Trophoblast cell (in vitro differentiated cells and primary cell): ENCODE measurements at regions not wholly inside any gene's neighbourhood (a gene's known extent, or its start where the extent isn't known, plus 50 kb on each side); places are given as distances from the start of the nearest gene placed in this dataset.

ENCODE experiments used
- DNase-seq, 2 donors: peaks; one replicate each; pipeline ENCODE4 v3.0.0-alpha.2; 2016
- H2AFZ ChIP-seq: 2 replicates; pipeline ENCODE4 v1.6.1; 2013; ENCODE audit warnings: low read length, moderate library complexity, mild to moderate bottlenecking; ENCODE audit not compliant: insufficient read depth, poor library complexity
- H2AK5ac ChIP-seq: 2 replicates; pipeline ENCODE4 v1.6.1; 2013; ENCODE audit warnings: mild to moderate bottlenecking, low read length
- H2BK120ac ChIP-seq: 2 replicates; pipeline ENCODE4 v1.6.1; 2013; ENCODE audit warnings: low read length, mild to moderate bottlenecking, moderate library complexity; ENCODE audit not compliant: insufficient read depth, poor library complexity
- H2BK12ac ChIP-seq: 2 replicates; pipeline ENCODE4 v1.6.1; 2013; ENCODE audit warnings: mild to moderate bottlenecking, low read length, moderate library complexity
- H2BK5ac ChIP-seq: 2 replicates; pipeline ENCODE4 v1.6.1; 2013; ENCODE audit warnings: low read length, low read depth, moderate library complexity, mild to moderate bottlenecking; ENCODE audit not compliant: poor library complexity
- H3K14ac ChIP-seq: 2 replicates; pipeline ENCODE4 v1.6.1; 2013; ENCODE audit warnings: mild to moderate bottlenecking, low read length
- H3K18ac ChIP-seq: 2 replicates; pipeline ENCODE4 v1.6.1; 2013; ENCODE audit warnings: mild to moderate bottlenecking, low read length
- H3K23ac ChIP-seq: 2 replicates; pipeline ENCODE4 v1.6.1; 2013; ENCODE audit warnings: low read length
- H3K27ac ChIP-seq: 2 replicates; pipeline ENCODE4 v1.5.1; 2013; ENCODE audit warnings: low read depth, mild to moderate bottlenecking, inconsistent platforms, low read length, moderate library complexity
- H3K27me3 ChIP-seq: 2 replicates; pipeline ENCODE4 v1.6.1; 2013; ENCODE audit warnings: inconsistent platforms, mild to moderate bottlenecking, low read length, moderate library complexity; ENCODE audit not compliant: insufficient read depth
- H3K36me3 ChIP-seq, 2 experiments: 1 replicate in 1 of 2; 2 replicates in 1 of 2; pipeline ENCODE4 v1.6.1; 2013; ENCODE audit warnings: low read length in 2 of 2, mild to moderate bottlenecking in 2 of 2, moderate library complexity in 1 of 2; ENCODE audit not compliant: insufficient read depth in 2 of 2, control insufficient read depth in 1 of 2
- H3K4ac ChIP-seq: 2 replicates; pipeline ENCODE4 v1.6.1; 2013; ENCODE audit warnings: low read depth, mild to moderate bottlenecking, low read length, moderate library complexity
- H3K4me1 ChIP-seq, 2 experiments: 1 replicate in 1 of 2; 2 replicates in 1 of 2; pipeline ENCODE4 v1.6.1; 2013; ENCODE audit warnings: low read length in 2 of 2, mild to moderate bottlenecking in 2 of 2, moderate library complexity in 1 of 2; ENCODE audit not compliant: insufficient read depth in 2 of 2, control insufficient read depth in 1 of 2
- H3K4me2 ChIP-seq: 2 replicates; pipeline ENCODE4 v1.6.1; 2013; ENCODE audit warnings: inconsistent platforms, mild to moderate bottlenecking, low read length, moderate library complexity
- H3K4me3 ChIP-seq: 2 replicates; pipeline ENCODE4 v1.5.1; 2013; ENCODE audit warnings: mild to moderate bottlenecking, low read depth, low read length, inconsistent platforms
- H3K79me1 ChIP-seq: one replicate; pipeline ENCODE4 v1.6.1; 2013; ENCODE audit warnings: low read length
- H3K79me2 ChIP-seq: 2 replicates; pipeline ENCODE4 v1.6.1; 2013; ENCODE audit warnings: low read length, mild to moderate bottlenecking; ENCODE audit not compliant: control insufficient read depth, insufficient read depth, poor library complexity
- H3K9ac ChIP-seq: 2 replicates; pipeline ENCODE4 v1.6.1; 2013; ENCODE audit warnings: mild to moderate bottlenecking, low read length
- H3K9me3 ChIP-seq: 2 replicates; pipeline ENCODE4 v1.6.1; 2013; ENCODE audit warnings: low read depth, mild to moderate bottlenecking, control low read depth, inconsistent platforms, low read length; ENCODE audit not compliant: insufficient read depth
- H4K12ac ChIP-seq: 2 replicates; pipeline ENCODE4 v1.6.1; 2013; ENCODE audit warnings: low read depth, mild to moderate bottlenecking, low read length, moderate library complexity
- H4K8ac ChIP-seq: 2 replicates; pipeline ENCODE4 v1.6.1; 2013; ENCODE audit warnings: low read depth, mild to moderate bottlenecking, low read length, moderate library complexity
- H4K91ac ChIP-seq: one replicate; pipeline ENCODE4 v1.6.1; 2013; ENCODE audit warnings: low read depth, mild to moderate bottlenecking, low read length, moderate library complexity
- WGBS: extraction: QIAGEN DNeasy Blood & Tissue Kit; methylation state at CpG from one replicate; pipeline ENCODE4 v1.1.7; 2013; ENCODE audit warnings: missing lambda C conversion rate; ENCODE audit not compliant: insufficient read length, insufficient coverage; ENCODE audit errors: extremely low coverage; 5-methylcytosine and 5-hydroxymethylcytosine counted together

DNA sequence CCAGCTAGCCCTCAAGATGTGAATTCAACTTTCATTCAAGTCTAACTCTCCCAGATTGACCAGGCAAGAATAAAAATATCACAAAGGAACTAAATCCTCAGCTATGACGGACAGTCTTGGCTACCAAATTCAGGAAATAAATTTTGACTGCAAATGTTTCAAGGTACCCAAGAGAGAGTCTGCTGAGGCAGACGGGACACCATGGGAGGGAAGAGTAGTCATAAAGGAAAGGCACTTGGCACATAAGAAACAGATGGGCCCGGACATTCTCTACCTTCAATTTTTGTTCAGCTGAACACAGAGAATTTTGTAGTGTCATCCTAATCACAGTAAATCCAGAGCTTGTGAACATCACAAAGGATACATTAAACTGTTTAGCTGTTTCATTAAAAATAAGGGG, 390.0 kb downstream of the DTWD2 start:
- Histone ChIP-seq H2BK120ac (no peak overlapping the region), H3K36me3 (no peaks in the 10 kb centered on the region), H3K18ac (no peak overlapping the region), H3K9me3 (no peaks in the 10 kb centered on the region), H4K8ac (no peak overlapping the region), H4K12ac (no peak overlapping the region), H2BK5ac (no peak overlapping the region), H3K4me1 (no peaks in the 10 kb centered on the region), H2BK12ac (no peak overlapping the region), H3K14ac (no peak overlapping the region), H4K91ac (no peak overlapping the region), H2AFZ (no peak overlapping the region), H3K4me2 (no peak overlapping the region), H3K27me3 (no peaks in the 10 kb centered on the region), H3K4me3 (no peak overlapping the region), H3K79me2 (no peaks in the 10 kb centered on the region), H3K4ac (no peak overlapping the region), H3K9ac (no peak overlapping the region), H3K27ac (no peak overlapping the region), H3K23ac (no peak overlapping the region), H2AK5ac (no peak overlapping the region), H3K79me1 (no peaks in the 10 kb centered on the region)
- no peak for DNase-seq
- WGBS, result no CpG with 5 or more reads among the region's 3 CpGs

GRCh38 chr5:118597543-118597942, 390.8 kb downstream of the DTWD2 start:
- no peak overlapping the region for H3K23ac ChIP-seq
- H4K12ac ChIP-seq, result no peak overlapping the region
- H3K4ac ChIP-seq, result no peak overlapping the region
- H2AK5ac ChIP-seq, result no peak overlapping the region
- no peak overlapping the region for H3K27ac ChIP-seq
- H3K79me2 ChIP-seq, result no peaks in the 10 kb centered on the region
- H2BK5ac ChIP-seq, result no peak overlapping the region
- no peak overlapping the region for H3K4me2 ChIP-seq
- no peak overlapping the region for H3K4me3 ChIP-seq
- no peak overlapping the region for H4K8ac ChIP-seq
- DNase-seq, result no peak
- no CpG with 5 or more reads among the region's 3 CpGs for WGBS
- H3K79me1 ChIP-seq, result no peaks in the 10 kb centered on the region
- no peaks in the 10 kb centered on the region for H3K27me3 ChIP-seq
- no peak overlapping the region for H3K18ac ChIP-seq
- no peak overlapping the region for H2BK12ac ChIP-seq
- no peak overlapping the region for H2BK120ac ChIP-seq
- H2AFZ ChIP-seq, result no peak overlapping the region
- no peak overlapping the region for H3K14ac ChIP-seq
- H3K36me3 ChIP-seq, result no peaks in the 10 kb centered on the region
- no peaks in the 10 kb centered on the region for H3K9me3 ChIP-seq
- no peaks in the 10 kb centered on the region for H3K4me1 ChIP-seq
- no peak overlapping the region for H3K9ac ChIP-seq
- no peak overlapping the region for H4K91ac ChIP-seq

DNA sequence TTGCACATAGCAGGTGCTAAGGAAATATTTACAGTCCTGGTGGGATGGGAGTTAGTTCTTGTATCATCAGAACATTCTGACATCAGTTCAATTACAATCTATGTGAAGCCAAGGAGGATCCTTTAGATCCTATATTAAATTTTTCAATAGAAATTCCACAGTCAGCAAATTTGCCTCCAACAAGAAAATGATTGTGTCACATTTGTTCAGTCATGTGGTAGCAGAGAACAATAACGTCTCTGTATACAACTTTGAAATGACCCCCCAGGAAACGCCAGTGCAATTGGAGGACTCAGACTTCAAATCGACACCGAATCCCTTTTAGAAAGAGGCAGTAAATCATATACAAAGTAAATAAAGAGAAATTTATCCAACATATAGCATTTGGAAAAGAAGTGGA, 392.1 kb downstream of the DTWD2 start:
- no peak overlapping the region for H2BK120ac ChIP-seq
- no CpG with 5 or more reads among the region's 4 CpGs for WGBS

DNA sequence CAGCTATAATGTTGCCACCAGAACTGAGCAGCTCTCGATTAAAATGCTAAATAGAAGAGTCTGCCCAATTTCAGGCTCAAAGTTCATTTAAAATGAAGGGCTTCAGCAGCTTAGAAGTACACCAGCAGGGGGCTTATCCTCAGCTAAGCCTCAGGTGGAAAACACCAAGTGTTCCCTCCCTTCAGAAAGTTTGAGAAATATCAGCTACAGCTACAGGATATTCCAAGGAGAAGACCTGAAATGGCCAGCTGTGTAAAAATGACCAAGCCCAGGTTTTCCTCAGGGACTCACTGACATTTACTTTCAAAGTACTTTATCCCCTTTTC, 395.4 kb downstream of the DTWD2 start:
- Histone ChIP-seq H3K36me3 (no peaks in the 10 kb centered on the region), H3K4me3 (no peak overlapping the region), H3K18ac (no peak overlapping the region), H3K27ac (no peak overlapping the region), H3K9ac (no peak overlapping the region), H4K91ac (no peak overlapping the region), H3K79me2 (no peaks in the 10 kb centered on the region), H3K27me3 (no peaks in the 10 kb centered on the region), H2BK12ac (no peak overlapping the region), H3K14ac (no peak overlapping the region), H2BK120ac (no peak overlapping the region), H3K4ac (no peak overlapping the region), H3K9me3 (no peaks in the 10 kb centered on the region), H3K4me2 (no peak overlapping the region), H2AK5ac (no peak overlapping the region), H3K4me1 (peaks cover 0 to 4% of the 10 kb centered on the region in 2 experiments), H2BK5ac (no peak overlapping the region), H3K23ac (no peak overlapping the region), H4K12ac (no peak overlapping the region), H2AFZ (no peak overlapping the region), H3K79me1 (no peaks in the 10 kb centered on the region), H4K8ac (no peak overlapping the region)
- no CpG with 5 or more reads among the region's 1 CpG for WGBS
- no peak for DNase-seq

More for the DNA sequence above, 392.1 kb downstream of the DTWD2 start:
- Histone ChIP-seq H3K27ac (no peak overlapping the region), H3K9ac (no peak overlapping the region), H4K12ac (no peak overlapping the region), H3K9me3 (no peaks in the 10 kb centered on the region), H2AK5ac (no peak overlapping the region), H3K14ac (no peak overlapping the region), H3K18ac (no peak overlapping the region), H3K4ac (no peak overlapping the region), H4K91ac (no peak overlapping the region), H3K79me2 (no peaks in the 10 kb centered on the region), H2AFZ (no peak overlapping the region), H4K8ac (no peak overlapping the region), H3K27me3 (no peaks in the 10 kb centered on the region), H3K4me1 (no peaks in the 10 kb centered on the region), H3K36me3 (no peaks in the 10 kb centered on the region), H3K23ac (no peak overlapping the region), H2BK12ac (no peak overlapping the region), H3K4me3 (no peak overlapping the region), H3K4me2 (no peak overlapping the region), H3K79me1 (no peaks in the 10 kb centered on the region), H2BK5ac (no peak overlapping the region)
- no peak for DNase-seq
